ENCODE measurements at regions not wholly inside any gene's neighbourhood (a gene's known extent, or its start where the extent isn't known, plus 50 kb on each side); places are given as distances from the start of the nearest gene placed in this dataset.
A peak's percentile ranks its signal among the peaks of the same experiment; 100 is the strongest.

GRCh38 chr9:15113288-15113687 is 193.7 kb downstream of the TTC39B start:
- POLR2A ChIA-PET, result no interaction called here
- CTCF ChIA-PET, result interaction anchor here (0.5 to 1.8 kb wide), 3 partner anchors 9 to 271 kb away, joined by 3 to 7 read pairs (median 6); no protein-coding TSS in a partner anchor

GRCh38 chr9:15111071-15111470 is 195.9 kb downstream of the TTC39B start:
- no peak for DNase-seq
- intact Hi-C loops (cut with micrococcal nuclease), result no loop called here
- Mint-ChIP-seq H3K4me3 (no peak overlapping the region), H3K9me3 (peaks cover 3% of the 10 kb centered on the region), H3K4me1 (ENCODE audit: low read depth) (no peaks in the 10 kb centered on the region), H3K36me3 (no peaks in the 10 kb centered on the region), H3K27me3 (peaks cover 1% of the 10 kb centered on the region), H3K27ac (no peak overlapping the region)
- ChIA-PET CTCF (interaction anchor here (1.4 kb wide), 1 partner anchor 24 kb away, joined by 4 read pairs; no protein-coding TSS in a partner anchor), POLR2A (no interaction called here)

More at GRCh38 chr9:15113288-15113687, 193.7 kb downstream of the TTC39B start:
- no peaks in the 10 kb centered on the region for H3K27me3 Mint-ChIP-seq
- no peak overlapping the region for H3K4me3 Mint-ChIP-seq
- no peaks in the 10 kb centered on the region for H3K9me3 Mint-ChIP-seq
- intact Hi-C loops (cut with micrococcal nuclease), result no loop called here
- no peak overlapping the region for H3K27ac Mint-ChIP-seq
- H3K36me3 Mint-ChIP-seq, result no peaks in the 10 kb centered on the region
- no peaks in the 10 kb centered on the region for H3K4me1 Mint-ChIP-seq (ENCODE audit: low read depth)
- no peak for DNase-seq

DNA sequence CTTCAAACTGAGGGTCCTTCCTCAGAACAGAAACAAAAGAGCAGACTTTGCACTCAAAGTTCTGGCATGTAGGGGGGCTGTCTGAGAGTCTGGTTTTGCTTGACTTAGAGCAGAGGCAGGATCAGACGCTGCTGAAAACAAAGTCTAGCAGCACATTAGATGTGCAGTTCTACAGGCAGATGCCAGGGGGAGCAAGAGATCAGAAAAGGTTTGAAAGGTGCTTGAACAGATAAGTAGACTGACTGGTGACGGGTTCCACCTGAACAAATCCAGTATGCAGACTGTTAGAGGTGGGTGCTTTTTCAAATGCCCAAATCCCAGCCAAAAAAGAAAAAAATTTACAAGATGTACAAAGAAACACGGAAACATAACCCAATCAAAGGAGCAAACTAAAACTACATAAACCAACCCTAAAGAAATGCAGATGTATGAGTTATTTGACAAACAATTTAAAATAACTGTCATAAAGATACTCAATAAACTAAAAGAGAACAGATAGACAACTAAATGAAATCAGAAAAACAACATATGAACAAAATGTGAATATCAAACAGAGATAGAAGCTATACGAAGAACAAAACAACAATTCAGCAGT is 194.7 kb upstream of the FREM1 start:
- ChIA-PET POLR2A (no interaction called here), CTCF (interaction anchor here (0.9 to 8.6 kb wide), 5 partner anchors 10 to 37 kb away, joined by 3 to 121 read pairs (median 3); no protein-coding TSS in a partner anchor)
- intact Hi-C loops (cut with micrococcal nuclease), result loop anchor here (1.0 to 5.0 kb wide), 3 partner anchors 30 to 502 kb away; no protein-coding TSS in a partner anchor
- no peak overlapping the region for H3K4me3 Mint-ChIP-seq
- H3K27ac Mint-ChIP-seq, result no peak overlapping the region
- peaks cover 3% of the 10 kb centered on the region for H3K9me3 Mint-ChIP-seq
- H3K4me1 Mint-ChIP-seq (ENCODE audit: low read depth), result no peaks in the 10 kb centered on the region
- H3K36me3 Mint-ChIP-seq, result no peaks in the 10 kb centered on the region
- DNase-seq, result peak; percentile 34
- H3K27me3 Mint-ChIP-seq, result peaks cover 11% of the 10 kb centered on the region

GRCh38 chr9:15103290-15103689 is 193.1 kb upstream of the FREM1 start:
- intact Hi-C loops (cut with micrococcal nuclease), result no loop called here
- H3K9me3 Mint-ChIP-seq, result peaks cover 3% of the 10 kb centered on the region
- no peaks in the 10 kb centered on the region for H3K4me1 Mint-ChIP-seq (ENCODE audit: low read depth)
- H3K27me3 Mint-ChIP-seq, result peaks cover 11% of the 10 kb centered on the region
- no peak overlapping the region for H3K4me3 Mint-ChIP-seq
- no peak overlapping the region for H3K27ac Mint-ChIP-seq
- H3K36me3 Mint-ChIP-seq, result no peaks in the 10 kb centered on the region
- ChIA-PET CTCF (interaction anchor here (0.7 to 8.6 kb wide), 7 partner anchors 14 to 367 kb away, joined by 3 to 121 read pairs (median 4); no protein-coding TSS in a partner anchor), POLR2A (no interaction called here)
- DNase-seq, result no peak

DNA sequence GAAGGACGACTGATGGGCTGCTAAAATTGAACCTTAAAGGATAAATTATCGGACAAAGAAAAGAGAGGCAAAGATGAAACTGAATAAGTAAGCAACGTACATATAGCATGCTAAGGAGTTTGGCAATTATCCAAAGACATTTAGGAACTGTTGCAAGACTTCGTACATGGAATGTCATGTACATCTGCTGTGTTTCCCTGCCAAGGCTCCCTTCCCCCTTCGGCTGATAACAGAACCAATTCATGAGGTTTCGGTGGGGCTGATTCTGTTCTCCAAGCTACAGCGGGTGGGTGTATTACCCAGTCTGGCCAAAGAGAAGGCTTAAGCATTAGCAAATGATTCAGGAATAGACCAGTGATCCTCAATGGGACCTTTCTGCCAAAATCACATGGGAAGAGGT is 190.9 kb upstream of the FREM1 start:
- ChIA-PET POLR2A (no interaction called here), CTCF (interaction anchor here (1.1 to 8.6 kb wide), 2 partner anchors 20 to 35 kb away, joined by 3 to 121 read pairs; no protein-coding TSS in a partner anchor)
- no peak overlapping the region for H3K4me3 Mint-ChIP-seq
- no peaks in the 10 kb centered on the region for H3K9me3 Mint-ChIP-seq
- intact Hi-C loops (cut with micrococcal nuclease), result no loop called here
- DNase-seq, result no peak
- peaks cover 16% of the 10 kb centered on the region for H3K27me3 Mint-ChIP-seq
- H3K4me1 Mint-ChIP-seq (ENCODE audit: low read depth), result no peaks in the 10 kb centered on the region
- no peak overlapping the region for H3K27ac Mint-ChIP-seq
- no peaks in the 10 kb centered on the region for H3K36me3 Mint-ChIP-seq

DNA sequence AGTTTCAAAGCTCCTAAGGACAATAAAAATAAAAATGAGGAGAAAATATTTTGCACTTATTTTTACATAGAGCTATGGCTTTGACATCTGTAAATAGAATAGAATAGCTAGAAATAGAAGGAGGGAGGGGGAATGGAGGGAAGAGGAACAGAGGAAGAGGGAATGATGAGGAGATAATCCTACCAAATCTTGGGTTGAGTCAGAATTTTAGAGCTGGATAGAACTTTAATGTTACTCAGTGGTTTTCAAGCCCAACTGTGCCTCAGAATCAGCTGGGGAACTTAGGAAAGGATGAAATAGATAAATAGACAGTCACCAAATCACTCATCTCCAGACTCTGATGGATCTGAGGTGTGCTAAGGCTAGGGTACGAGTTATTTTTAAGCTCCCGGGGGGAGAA is 190.3 kb upstream of the FREM1 start:
- ChIA-PET CTCF (interaction anchor here (1.1 to 8.6 kb wide), 2 partner anchors 21 to 36 kb away, joined by 3 to 121 read pairs; no protein-coding TSS in a partner anchor), POLR2A (no interaction called here)
- Mint-ChIP-seq H3K36me3 (no peaks in the 10 kb centered on the region), H3K4me3 (no peak overlapping the region), H3K27me3 (peaks cover 14% of the 10 kb centered on the region), H3K27ac (no peak overlapping the region), H3K4me1 (ENCODE audit: low read depth) (no peaks in the 10 kb centered on the region), H3K9me3 (no peaks in the 10 kb centered on the region)
- no peak for DNase-seq
- intact Hi-C loops (cut with micrococcal nuclease), result no loop called here

GRCh38 chr9:15096972-15097371 is 186.7 kb upstream of the FREM1 start:
- Mint-ChIP-seq H3K27me3 (peaks cover 8% of the 10 kb centered on the region), H3K4me1 (ENCODE audit: low read depth) (no peaks in the 10 kb centered on the region), H3K4me3 (no peak overlapping the region), H3K27ac (no peak overlapping the region), H3K9me3 (no peaks in the 10 kb centered on the region), H3K36me3 (no peaks in the 10 kb centered on the region)
- ChIA-PET CTCF (no interaction called here), POLR2A (no interaction called here)
- no peak for DNase-seq
- intact Hi-C loops (cut with micrococcal nuclease), result no loop called here

- CTCF ChIA-PET, result no interaction called here
- no peak overlapping the region for H3K27ac Mint-ChIP-seq
- POLR2A ChIA-PET, result no interaction called here
- DNase-seq, result no peak
- H3K36me3 Mint-ChIP-seq, result no peaks in the 10 kb centered on the region
- no peaks in the 10 kb centered on the region for H3K4me1 Mint-ChIP-seq (ENCODE audit: low read depth)
- intact Hi-C loops (cut with micrococcal nuclease), result no loop called here
- H3K27me3 Mint-ChIP-seq, result no peaks in the 10 kb centered on the region
- no peaks in the 10 kb centered on the region for H3K9me3 Mint-ChIP-seq
- no peak overlapping the region for H3K4me3 Mint-ChIP-seq
These were observed 176.6 kb upstream of the FREM1 start for GRCh38 chr9:15086778-15087324.

GRCh38 chr9:15086156-15086763 is 176.0 kb upstream of the FREM1 start:
- no peak for DNase-seq
- H3K36me3 Mint-ChIP-seq, result no peaks in the 10 kb centered on the region
- POLR2A ChIA-PET, result no interaction called here
- CTCF ChIA-PET, result no interaction called here
- H3K9me3 Mint-ChIP-seq, result no peaks in the 10 kb centered on the region
- no peak overlapping the region for H3K27ac Mint-ChIP-seq
- no peaks in the 10 kb centered on the region for H3K4me1 Mint-ChIP-seq (ENCODE audit: low read depth)
- no peaks in the 10 kb centered on the region for H3K27me3 Mint-ChIP-seq
- intact Hi-C loops (cut with micrococcal nuclease), result no loop called here
- no peak overlapping the region for H3K4me3 Mint-ChIP-seq

DNA sequence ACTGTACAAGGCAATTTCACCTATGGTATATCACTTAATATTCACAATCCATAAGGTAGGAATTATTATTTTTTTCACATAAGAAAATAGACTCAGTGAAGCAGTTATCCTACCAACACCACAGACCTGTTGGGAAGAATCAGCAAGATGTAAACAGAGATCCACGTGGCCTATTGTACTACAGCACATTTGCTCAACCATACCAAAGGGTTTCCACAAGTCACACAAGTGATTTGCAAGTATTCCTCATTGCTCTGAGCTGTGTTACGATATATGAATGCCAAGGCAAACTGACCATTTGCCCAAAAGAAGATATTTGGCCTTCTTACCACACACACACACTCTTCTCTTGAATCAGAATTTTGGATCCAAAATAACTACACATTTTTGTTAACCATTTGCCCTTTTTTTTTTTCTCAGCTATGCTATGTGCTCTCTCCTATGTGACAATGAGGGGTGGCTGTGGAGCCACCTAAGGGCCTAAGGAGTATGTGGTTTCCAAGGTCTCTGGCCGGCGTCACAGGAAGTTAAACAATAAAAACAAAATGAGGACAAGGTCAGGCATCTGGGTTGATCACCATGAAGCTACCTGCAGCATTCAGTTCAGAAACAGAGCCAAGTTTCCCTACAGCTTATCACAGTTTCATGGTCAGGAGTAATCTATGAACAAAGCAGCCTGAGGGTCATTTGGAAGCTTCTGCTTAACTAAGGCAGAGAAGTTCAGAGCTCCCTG is 171.0 kb upstream of the FREM1 start:
- Mint-ChIP-seq H3K36me3 (no peaks in the 10 kb centered on the region), H3K9me3 (no peaks in the 10 kb centered on the region), H3K4me3 (no peak overlapping the region), H3K4me1 (ENCODE audit: low read depth) (no peaks in the 10 kb centered on the region), H3K27ac (no peak overlapping the region), H3K27me3 (no peaks in the 10 kb centered on the region)
- POLR2A ChIA-PET, result no interaction called here
- CTCF ChIA-PET, result no interaction called here
- intact Hi-C loops (cut with micrococcal nuclease), result no loop called here
- DNase-seq, result no peak

DNA sequence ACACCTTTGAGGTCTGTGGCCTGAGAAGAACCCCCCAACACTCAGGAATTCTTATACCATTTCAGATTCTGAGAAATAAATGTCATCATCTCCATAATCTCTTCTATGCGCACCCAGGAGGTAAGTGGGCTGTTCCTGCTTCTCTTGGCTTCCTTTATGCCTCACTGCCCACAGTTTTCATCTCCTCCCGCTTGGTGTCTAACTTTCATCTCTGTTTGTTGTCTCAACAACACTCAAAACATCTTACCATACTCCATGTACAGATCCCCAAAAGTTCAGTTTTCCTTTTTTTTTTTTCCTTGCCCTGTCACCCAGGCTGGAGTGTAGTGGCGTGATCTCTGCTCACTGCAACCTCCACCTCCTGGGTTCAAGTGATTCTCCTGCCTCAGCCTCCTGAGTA is 170.2 kb upstream of the FREM1 start:
- Mint-ChIP-seq H3K9me3 (no peaks in the 10 kb centered on the region), H3K27me3 (no peaks in the 10 kb centered on the region), H3K36me3 (no peaks in the 10 kb centered on the region), H3K4me3 (no peak overlapping the region), H3K4me1 (ENCODE audit: low read depth) (no peaks in the 10 kb centered on the region), H3K27ac (no peak overlapping the region)
- ChIA-PET POLR2A (no interaction called here), CTCF (no interaction called here)
- DNase-seq, result no peak
- intact Hi-C loops (cut with micrococcal nuclease), result no loop called here

DNA sequence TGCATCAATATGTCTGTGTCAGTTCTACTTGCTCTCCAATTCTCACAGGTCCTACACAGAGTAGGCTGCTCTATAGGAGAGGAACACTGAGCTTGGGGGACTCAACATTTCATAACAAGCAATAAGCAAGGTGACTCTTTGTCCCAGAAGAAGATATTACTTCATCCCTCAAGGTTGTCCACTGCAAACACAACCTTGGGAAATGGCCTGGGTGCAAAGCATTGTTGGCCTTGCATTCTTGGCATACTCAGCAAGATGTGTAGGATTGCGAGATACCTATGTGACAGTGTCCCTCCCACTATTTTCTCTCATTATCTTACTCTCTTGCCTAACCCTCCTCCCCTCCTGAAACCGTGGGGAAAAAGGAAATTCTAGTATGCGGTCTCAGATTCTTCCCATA is 169.8 kb upstream of the FREM1 start:
- H3K27me3 Mint-ChIP-seq, result no peaks in the 10 kb centered on the region
- no peak for DNase-seq
- no peak overlapping the region for H3K4me3 Mint-ChIP-seq
- H3K9me3 Mint-ChIP-seq, result no peaks in the 10 kb centered on the region
- intact Hi-C loops (cut with micrococcal nuclease), result no loop called here
- H3K36me3 Mint-ChIP-seq, result no peaks in the 10 kb centered on the region
- CTCF ChIA-PET, result no interaction called here
- no peak overlapping the region for H3K27ac Mint-ChIP-seq
- no peaks in the 10 kb centered on the region for H3K4me1 Mint-ChIP-seq (ENCODE audit: low read depth)
- POLR2A ChIA-PET, result no interaction called here
